ENCODE measurements at regions not wholly inside any gene's neighbourhood (a gene's known extent, or its start where the extent isn't known, plus 50 kb on each side); places are given as distances from the start of the nearest gene placed in this dataset.

- no peak for TF ChIP-seq CTCF (tag by site-specific recombination; IDR thresholded peaks at IDR 0.05)
- TF ChIP-seq ZNF248 (tag by site-specific recombination; IDR thresholded peaks at IDR 0.05): no peak
- TF ChIP-seq ZNF830 (tag by site-specific recombination; IDR thresholded peaks at IDR 0.05; ENCODE audit: low read depth): no peak
These were observed 73.6 kb upstream of the NHSL1 start for GRCh38 chr6:138572885-138573284.

Measured in HEK293 (cell line).